ENCODE measurements at regions not wholly inside any gene's neighbourhood (a gene's known extent, or its start where the extent isn't known, plus 50 kb on each side); places are given as distances from the start of the nearest gene placed in this dataset.

GRCh38 chr2:136238286-136239078 is 120.5 kb upstream of the CXCR4 start (continued):
- TF ChIP-seq USF1 (IDR thresholded peaks at IDR 0.05; ENCODE audit: borderline replicate concordance, extremely low read length, insufficient read depth, low read depth, low read length) (no peak), ZNF622 (IDR thresholded peaks at IDR 0.05) (no peak), CTCF (IDR thresholded peaks at IDR 0.05 in 2 of 3, conservative IDR thresholded peaks at IDR 0.05 in 1 of 3; ENCODE audit: control insufficient read depth in 2 of 3, extremely low read depth in 1 of 3, insufficient read depth in 1 of 3, low read depth in 3 of 3, low read length in 3 of 3) (no peak), RELA (IDR thresholded peaks at IDR 0.05; ENCODE audit: borderline replicate concordance, partially characterized antibody) (no peak), CUX1 (IDR thresholded peaks at IDR 0.05; ENCODE audit: insufficient replicate concordance, low read depth, low read length) (no peak), SMAD5 (IDR thresholded peaks at IDR 0.05; ENCODE audit: low read depth) (no peak), HDAC6 (IDR thresholded peaks at IDR 0.05; ENCODE audit: unreplicated experiment) (no peak), NFYA (IDR thresholded peaks at IDR 0.05; ENCODE audit: borderline replicate concordance, low read depth, low read length) (no peak), TAF1 (IDR thresholded peaks at IDR 0.05; ENCODE audit: borderline replicate concordance, low read depth, low read length) (no peak), ZNF207 (IDR thresholded peaks at IDR 0.05; ENCODE audit: borderline replicate concordance) (no peak), PAX8 (IDR thresholded peaks at IDR 0.05) (no peak), CBFB (IDR thresholded peaks at IDR 0.05; ENCODE audit: low read depth) (no peak), CEBPB (IDR thresholded peaks at IDR 0.05; ENCODE audit: borderline replicate concordance in 1 of 2, low read depth in 2 of 2, low read length in 2 of 2) (no peak), MYC (IDR thresholded peaks at IDR 0.05; ENCODE audit: insufficient read depth, insufficient read length, insufficient replicate concordance, low read length, severe bottlenecking) (no peak), RELB (IDR thresholded peaks at IDR 0.05; ENCODE audit: low read depth) (0 out of 2 replicates have a peak, but pooled peaks have one; percentile 93), CHD1 (IDR thresholded peaks at IDR 0.05; ENCODE audit: low read depth, low read length) (no peak), SUPT20H (IDR thresholded peaks at IDR 0.05; ENCODE audit: borderline replicate concordance, control insufficient read depth, low read depth, low read length) (no peak), ESRRA (IDR thresholded peaks at IDR 0.05; ENCODE audit: low read length) (no peak), HCFC1 (IDR thresholded peaks at IDR 0.05; ENCODE audit: low read length) (no peak)

Measured in GM12878 (cell line).